ENCODE measurements at regions not wholly inside any gene's neighbourhood (a gene's known extent, or its start where the extent isn't known, plus 50 kb on each side); places are given as distances from the start of the nearest gene placed in this dataset.

GRCh38 chr4:14087459-14087858 lies 459.9 kb upstream of the BOD1L1 start:
- ATAC-seq, result no peak
- TF ChIP-seq, protein P1, sequence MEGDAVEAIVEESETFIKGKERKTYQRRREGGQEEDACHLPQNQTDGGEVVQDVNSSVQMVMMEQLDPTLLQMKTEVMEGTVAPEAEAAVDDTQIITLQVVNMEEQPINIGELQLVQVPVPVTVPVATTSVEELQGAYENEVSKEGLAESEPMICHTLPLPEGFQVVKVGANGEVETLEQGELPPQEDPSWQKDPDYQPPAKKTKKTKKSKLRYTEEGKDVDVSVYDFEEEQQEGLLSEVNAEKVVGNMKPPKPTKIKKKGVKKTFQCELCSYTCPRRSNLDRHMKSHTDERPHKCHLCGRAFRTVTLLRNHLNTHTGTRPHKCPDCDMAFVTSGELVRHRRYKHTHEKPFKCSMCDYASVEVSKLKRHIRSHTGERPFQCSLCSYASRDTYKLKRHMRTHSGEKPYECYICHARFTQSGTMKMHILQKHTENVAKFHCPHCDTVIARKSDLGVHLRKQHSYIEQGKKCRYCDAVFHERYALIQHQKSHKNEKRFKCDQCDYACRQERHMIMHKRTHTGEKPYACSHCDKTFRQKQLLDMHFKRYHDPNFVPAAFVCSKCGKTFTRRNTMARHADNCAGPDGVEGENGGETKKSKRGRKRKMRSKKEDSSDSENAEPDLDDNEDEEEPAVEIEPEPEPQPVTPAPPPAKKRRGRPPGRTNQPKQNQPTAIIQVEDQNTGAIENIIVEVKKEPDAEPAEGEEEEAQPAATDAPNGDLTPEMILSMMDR (IDR thresholded peaks at IDR 0.05), result no peak

DNA sequence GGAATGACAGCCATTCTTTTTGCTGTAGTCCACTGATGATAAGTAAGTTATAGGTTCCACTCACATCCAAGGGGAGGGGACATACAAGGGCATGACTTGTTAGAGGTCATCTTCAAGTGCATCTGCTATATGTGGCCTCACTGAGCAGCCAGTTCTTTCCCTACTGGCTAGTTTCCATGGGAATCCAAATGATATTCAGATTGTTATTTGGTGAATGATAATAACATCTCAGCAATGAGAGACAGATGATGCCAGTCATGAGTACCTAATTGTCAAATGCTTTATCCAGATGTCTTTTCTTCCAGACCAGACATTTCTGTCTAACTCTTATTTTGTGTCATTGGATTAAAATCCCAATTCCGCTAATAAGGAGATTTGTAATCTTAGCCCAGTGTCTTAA lies 460.4 kb upstream of the BOD1L1 start:
- DNase-seq (no peak), ATAC-seq (no peak)
- Histone ChIP-seq H3K27me3 (ENCODE audit: low read depth) (no peaks in the 10 kb centered on the region), H3K9me3 (no peaks in the 10 kb centered on the region), H3K4me1 (no peaks in the 10 kb centered on the region), H3K4me3 (no peak overlapping the region), H3K27ac (no peak overlapping the region), H3K36me3 (no peaks in the 10 kb centered on the region)
- TF ChIP-seq, protein P1 (IDR thresholded peaks at IDR 0.05), result no peak
- intact Hi-C loops (cut with DNase I), result no loop called here

More at GRCh38 chr4:14087459-14087858, 459.9 kb upstream of the BOD1L1 start:
- Histone ChIP-seq H3K27me3 (ENCODE audit: low read depth) (no peaks in the 10 kb centered on the region), H3K27ac (no peak overlapping the region), H3K4me3 (no peak overlapping the region), H3K36me3 (no peaks in the 10 kb centered on the region), H3K9me3 (no peaks in the 10 kb centered on the region), H3K4me1 (no peaks in the 10 kb centered on the region)
- DNase-seq, result no peak
- intact Hi-C loops (cut with DNase I), result no loop called here

DNA sequence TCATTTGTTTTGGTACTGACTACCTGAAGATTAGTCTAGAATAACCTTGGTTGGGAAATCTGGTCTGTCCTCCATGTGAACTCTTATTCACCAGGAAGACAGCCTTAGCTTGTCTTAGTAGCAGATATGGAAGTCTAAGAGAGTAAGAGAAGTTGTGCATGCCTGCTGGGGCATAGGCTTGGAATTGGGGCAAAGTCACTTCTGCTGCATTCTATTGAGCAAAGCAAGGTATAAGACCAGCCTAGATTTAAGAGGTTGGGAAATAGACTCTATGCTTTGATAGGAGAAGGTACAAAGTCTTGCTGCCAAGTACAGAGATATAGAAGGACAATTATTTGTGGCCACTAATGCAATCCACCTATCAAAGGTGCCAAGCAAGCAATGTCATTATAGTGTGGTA lies 464.0 kb upstream of the BOD1L1 start:
- H3K36me3 ChIP-seq, result no peaks in the 10 kb centered on the region
- H3K4me1 ChIP-seq, result no peaks in the 10 kb centered on the region
- H3K9me3 ChIP-seq, result no peaks in the 10 kb centered on the region
- DNase-seq (no peak), ATAC-seq (no peak)
- H3K27ac ChIP-seq, result no peak overlapping the region
- no peak overlapping the region for H3K4me3 ChIP-seq
- intact Hi-C loops (cut with DNase I), result no loop called here
- H3K27me3 ChIP-seq (ENCODE audit: low read depth), result no peaks in the 10 kb centered on the region
- TF ChIP-seq, protein P1 (IDR thresholded peaks at IDR 0.05), result no peak

GRCh38 chr4:14091966-14092365 lies 464.4 kb upstream of the BOD1L1 start:
- no peaks in the 10 kb centered on the region for H3K4me1 ChIP-seq
- intact Hi-C loops (cut with DNase I), result no loop called here
- H3K36me3 ChIP-seq, result no peaks in the 10 kb centered on the region
- no peaks in the 10 kb centered on the region for H3K9me3 ChIP-seq
- H3K27me3 ChIP-seq (ENCODE audit: low read depth), result no peaks in the 10 kb centered on the region
- ATAC-seq (no peak), DNase-seq (no peak)
- H3K4me3 ChIP-seq, result no peak overlapping the region
- TF ChIP-seq, protein P1 (IDR thresholded peaks at IDR 0.05), result no peak
- H3K27ac ChIP-seq, result no peak overlapping the region

- TF ChIP-seq, protein P1 (IDR thresholded peaks at IDR 0.05), result no peak
- ATAC-seq (no peak), DNase-seq (no peak)
- H3K4me3 ChIP-seq, result no peak overlapping the region
- intact Hi-C loops (cut with DNase I), result no loop called here
- no peaks in the 10 kb centered on the region for H3K4me1 ChIP-seq
- H3K27me3 ChIP-seq (ENCODE audit: low read depth), result no peaks in the 10 kb centered on the region
- H3K27ac ChIP-seq, result no peak overlapping the region
- H3K36me3 ChIP-seq, result no peaks in the 10 kb centered on the region
- H3K9me3 ChIP-seq, result no peaks in the 10 kb centered on the region
Observed at GRCh38 chr4:14092741-14093140, 465.2 kb upstream of the BOD1L1 start.

GRCh38 chr4:14095831-14096230 lies 468.3 kb upstream of the BOD1L1 start:
- H3K36me3 ChIP-seq, result no peaks in the 10 kb centered on the region
- TF ChIP-seq, protein P1 (IDR thresholded peaks at IDR 0.05), result no peak
- no peak for ATAC-seq
- no peak for DNase-seq
- no peaks in the 10 kb centered on the region for H3K4me1 ChIP-seq
- no peaks in the 10 kb centered on the region for H3K27me3 ChIP-seq (ENCODE audit: low read depth)
- H3K9me3 ChIP-seq, result no peaks in the 10 kb centered on the region
- no peak overlapping the region for H3K27ac ChIP-seq
- no peak overlapping the region for H3K4me3 ChIP-seq
- intact Hi-C loops (cut with DNase I), result no loop called here

All from lower lobe of right lung (tissue), 2 donors.